Embryonic facial prominence (tissue), 1 donor: ENCODE measurements at regions not wholly inside any gene's neighbourhood (a gene's known extent, or its start where the extent isn't known, plus 50 kb on each side); places are given as distances from the start of the nearest gene placed in this dataset.
"Not testable (repeated sequence)": the region's sequence is repeated elsewhere in the genome, so short reads cannot be mapped to it uniquely, and the experiment has no call there.

ENCODE experiments used
- DNase-seq: peaks from one replicate; pipeline ENCODE4 v3.0.0-alpha.2; 2016; ENCODE audit errors: extremely low spot score

- no peak for DNase-seq
These were observed 79.6 kb downstream of the RSPH3 start for GRCh38 chr6:158920311-158920905.

GRCh38 chr6:158919865-158920264 lies 80.1 kb downstream of the RSPH3 start:
- no peak for DNase-seq

DNA sequence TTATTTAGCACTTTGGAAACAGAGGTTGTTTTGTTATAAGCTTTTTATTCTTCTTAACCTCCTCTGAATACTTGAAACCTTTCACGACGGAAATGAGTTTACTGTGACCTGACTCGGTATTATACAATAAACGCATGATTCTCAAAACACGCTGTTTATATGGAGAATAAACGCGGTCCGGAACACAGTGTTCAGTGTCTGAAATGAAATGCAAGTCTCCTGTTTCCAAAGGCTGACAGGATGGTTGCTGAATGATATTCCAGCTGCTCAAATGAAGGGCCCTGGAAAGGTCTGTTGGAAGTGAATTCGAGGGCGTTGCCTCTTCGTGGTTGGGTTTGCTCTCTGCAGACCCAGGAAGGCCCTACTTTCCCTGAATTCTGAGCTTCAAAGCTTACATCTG lies 83.4 kb downstream of the RSPH3 start:
- DNase-seq = no peak

DNA sequence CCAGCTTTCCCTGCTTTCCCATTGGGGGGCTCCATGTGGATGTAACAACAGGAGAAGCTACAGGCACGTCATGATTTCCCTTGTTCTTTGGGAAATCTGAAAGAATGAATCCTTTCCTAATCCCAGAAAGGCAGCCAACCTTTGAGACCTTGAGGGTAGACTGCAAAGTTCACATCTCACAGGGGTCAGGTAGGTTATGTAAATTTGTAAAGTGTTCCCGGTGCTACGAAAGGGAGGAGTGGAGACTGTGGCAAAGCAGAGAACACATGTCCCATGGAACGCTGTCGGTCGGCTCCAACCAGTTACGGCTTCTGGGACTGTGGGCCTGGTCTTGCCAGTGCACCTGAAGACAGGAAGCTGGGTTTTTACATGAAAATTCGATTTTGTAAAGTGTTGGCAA lies 85.1 kb downstream of the RSPH3 start:
- DNase-seq = no peak

DNA sequence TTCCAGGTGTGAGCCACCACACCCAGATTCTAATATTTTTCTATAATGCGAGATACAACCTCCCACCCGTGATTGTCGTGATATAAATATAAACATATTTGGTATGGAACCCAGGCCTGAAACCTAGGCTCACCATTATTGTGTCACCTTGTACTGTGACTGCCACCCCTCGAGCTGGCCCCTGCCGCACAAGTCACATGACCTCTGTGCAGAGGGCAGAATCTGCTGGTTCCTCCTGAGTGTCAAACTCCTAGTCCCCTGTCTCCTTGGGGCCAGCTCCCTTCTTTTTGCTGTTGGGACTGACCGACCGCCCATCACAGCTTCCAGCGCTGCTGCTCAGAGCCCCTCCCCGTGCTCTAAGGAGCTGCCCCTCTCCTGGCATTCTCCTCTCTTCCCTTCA lies 86.4 kb downstream of the RSPH3 start:
- no peak for DNase-seq

DNA sequence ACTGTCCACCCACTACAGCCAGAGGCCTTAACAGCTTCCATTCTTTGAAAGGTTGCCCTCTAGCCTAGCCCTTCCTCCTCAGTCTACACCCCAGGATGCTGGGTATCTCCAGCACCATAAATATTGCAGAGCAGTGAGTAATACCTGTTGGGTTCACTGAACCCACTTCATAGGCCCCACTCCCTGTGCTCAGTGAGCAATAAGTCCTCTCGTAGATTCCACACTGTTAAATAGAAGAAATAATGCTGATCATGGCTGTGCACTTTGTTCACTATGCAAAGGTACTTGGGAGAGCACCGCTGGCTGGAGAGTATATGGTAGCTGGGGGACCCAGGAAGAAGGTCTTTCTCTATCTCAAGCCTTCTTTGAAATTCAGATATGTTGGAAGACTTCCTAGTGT lies 87.3 kb downstream of the RSPH3 start:
- DNase-seq = no peak

DNA sequence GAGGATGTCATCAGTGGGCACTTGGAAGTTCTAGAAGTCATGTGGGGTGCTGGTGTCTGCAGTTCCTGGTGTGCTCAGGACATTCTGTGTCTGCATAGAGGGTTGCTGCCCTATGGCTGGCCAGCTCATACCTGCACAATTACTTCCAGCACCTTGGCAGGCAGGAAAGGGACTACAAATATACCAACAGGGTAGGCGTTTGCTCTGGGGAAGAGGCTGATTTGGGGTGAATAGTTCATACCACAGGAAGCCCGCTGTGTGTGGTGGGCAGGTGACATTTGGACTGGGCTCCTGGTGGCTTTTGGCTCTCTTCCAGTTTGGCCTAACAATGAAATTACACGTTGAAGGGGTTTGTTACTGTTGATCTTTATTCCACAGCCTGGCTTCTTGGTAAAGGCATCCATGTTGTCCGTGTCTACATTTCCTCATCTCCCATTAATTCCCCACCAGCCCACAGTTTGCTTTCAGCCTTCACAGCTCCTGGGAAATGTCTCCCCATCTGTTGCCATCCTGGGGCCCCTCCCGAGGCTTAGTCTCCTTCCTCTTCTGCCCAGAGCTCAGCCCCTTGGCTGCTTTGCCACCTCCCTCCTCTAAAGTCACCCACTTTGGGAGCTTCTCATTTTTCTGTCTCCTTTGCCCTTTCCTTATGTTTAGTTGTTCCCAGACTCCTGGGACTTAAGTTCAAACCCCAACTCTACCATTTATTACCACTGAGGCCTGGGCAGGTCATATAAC lies 88.1 kb downstream of the RSPH3 start:
- no peak for DNase-seq

GRCh38 chr6:158910484-158911440 lies 89.2 kb downstream of the RSPH3 start:
- peak; percentile 72 for DNase-seq

- no peak for DNase-seq
These were observed 90.1 kb downstream of the RSPH3 start for GRCh38 chr6:158909938-158910337.

- DNase-seq = no peak
These were observed 89.4 kb upstream of the EZR start for GRCh38 chr6:158908606-158909005.

- no peak for DNase-seq
These were observed 88.8 kb upstream of the EZR start for GRCh38 chr6:158907931-158908330.

DNA sequence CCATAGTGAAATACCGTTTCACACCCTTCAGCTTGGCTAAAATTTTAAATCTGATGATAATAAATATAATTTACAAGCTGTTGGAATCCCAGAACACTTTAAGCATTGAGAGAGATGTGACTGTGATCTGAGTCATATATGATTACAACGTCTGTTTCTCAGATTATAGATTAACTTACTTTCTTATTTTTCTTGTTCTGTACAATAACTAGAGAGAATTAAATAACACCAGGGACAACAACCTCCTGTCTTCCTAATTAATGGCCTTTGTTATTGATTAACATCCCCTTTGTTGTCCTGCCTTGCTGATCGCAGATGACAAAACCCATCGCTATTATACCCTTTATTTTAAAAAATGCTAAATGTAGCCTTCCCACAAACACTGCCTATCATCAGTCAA lies 87.8 kb upstream of the EZR start:
- DNase-seq = no peak

- DNase-seq = no peak
These were observed 86.1 kb upstream of the EZR start for GRCh38 chr6:158905277-158905676.

GRCh38 chr6:158903801-158904200 lies 84.6 kb upstream of the EZR start:
- no peak for DNase-seq

GRCh38 chr6:158900663-158901312 lies 81.6 kb upstream of the EZR start:
- DNase-seq = no peak

DNA sequence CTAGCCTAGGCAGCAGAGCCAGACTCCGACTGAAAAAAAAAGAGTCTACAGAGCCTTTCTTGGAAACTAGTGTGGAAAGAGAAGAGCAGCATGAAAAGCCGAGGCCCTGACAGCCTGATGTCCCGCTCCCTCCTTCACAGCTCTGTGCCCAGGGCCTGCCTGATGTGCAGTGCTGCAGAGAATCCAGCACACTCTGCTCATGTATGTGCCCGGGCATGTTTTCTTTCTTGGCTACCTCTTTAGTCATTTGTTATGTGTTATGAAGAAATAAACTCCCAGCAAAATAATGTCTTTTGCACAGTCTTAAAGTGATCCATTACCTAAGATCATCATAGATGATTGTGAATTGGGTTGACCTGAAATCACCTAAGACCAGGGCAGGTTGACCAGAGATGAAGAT lies 78.1 kb upstream of the EZR start:
- no peak for DNase-seq

DNA sequence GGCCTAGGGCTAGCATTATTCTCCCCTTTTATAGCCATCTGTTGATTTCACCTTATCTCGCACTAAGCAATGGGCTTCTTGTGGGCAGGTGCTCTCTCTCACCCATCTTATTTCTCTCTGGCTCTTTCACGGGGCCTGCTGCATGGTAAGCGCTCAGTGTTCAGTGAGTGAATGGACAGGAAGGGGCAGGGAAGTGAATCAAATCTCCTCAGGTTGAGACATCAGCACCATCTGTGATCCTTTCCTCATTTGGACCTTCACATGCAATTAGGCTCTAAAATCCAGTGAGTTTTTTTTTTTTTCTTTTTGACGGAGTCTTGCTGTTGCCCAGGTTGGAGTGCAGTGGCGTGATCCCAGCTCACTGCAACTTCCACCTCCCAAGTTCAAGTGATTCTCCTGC lies 76.5 kb upstream of the EZR start:
- DNase-seq = no peak

- DNase-seq = peak; percentile 43
These were observed 75.0 kb upstream of the EZR start for GRCh38 chr6:158894193-158894592.

- DNase-seq = no peak
These were observed 73.1 kb upstream of the EZR start for GRCh38 chr6:158892266-158892665.

GRCh38 chr6:158891560-158891959 lies 72.4 kb upstream of the EZR start:
- DNase-seq = not testable (repeated sequence)

GRCh38 chr6:158888171-158888570 lies 69.0 kb upstream of the EZR start:
- DNase-seq = not testable (repeated sequence)

GRCh38 chr6:158886346-158886977 lies 67.3 kb upstream of the EZR start:
- DNase-seq = not testable (repeated sequence)
